Uterus (tissue), 3 donors: ENCODE measurements at regions not wholly inside any gene's neighbourhood (a gene's known extent, or its start where the extent isn't known, plus 50 kb on each side); places are given as distances from the start of the nearest gene placed in this dataset.

ENCODE experiments used
- DNase-seq, 2 donors: peaks; one replicate each; pipeline ENCODE4 v3.0.0-alpha.2; 2019 to 2020
- H3K27ac ChIP-seq, 2 donors: fragments of 200-600 bp; sonication (generic); 1 replicate in 1 of 2; 2 replicates in 1 of 2; pipeline ENCODE4 v1.5.1; 2016 to 2018
- H3K27me3 ChIP-seq, 2 donors: fragments of 200-600 bp; sonication (generic); one replicate each; pipeline ENCODE4 v1.5.1; 2018 to 2019; ENCODE audit warnings: control low read depth in 1 of 2
- H3K36me3 ChIP-seq, 2 donors: fragments of 200-600 bp; sonication (generic); one replicate each; pipeline ENCODE4 v1.5.1; 2019; ENCODE audit warnings: control low read depth in 1 of 2
- H3K4me1 ChIP-seq, 2 donors: fragments of 200-600 bp; sonication (generic); one replicate each; pipeline ENCODE4 v1.5.1; 2018 to 2019; ENCODE audit warnings: control low read depth in 1 of 2
- H3K4me3 ChIP-seq, 2 donors: fragments of 200-600 bp; sonication (generic); 1 replicate in 1 of 2; 2 replicates in 1 of 2; pipeline ENCODE4 v1.5.1; 2018 to 2019; ENCODE audit warnings: mild to moderate bottlenecking in 1 of 2
- H3K9me3 ChIP-seq, 2 donors: fragments of 200-600 bp; sonication (generic); one replicate each; pipeline ENCODE4 v1.5.1; 2019; ENCODE audit warnings: control low read depth in 1 of 2
- POLR2A ChIP-seq, 2 donors: fragments of 450-650 bp; IDR thresholded peaks; one replicate each; pipeline ENCODE4 v1.6.1; 2016; ENCODE audit warnings: antibody characterized with exemption in 2 of 2, mild to moderate bottlenecking in 1 of 2, moderate library complexity in 1 of 2
- intact Hi-C: fragments of 100-400 bp; cut with DNase I; formaldehyde crosslinking; loops from one replicate; pipeline ENCODE4 v1.15.1; 2023; ENCODE audit warnings: low total_unique reads
- TF ChIP-seq, protein P1 (sequence below), 4 experiments: fragments of 200-600 bp in 2 of 4; fragments of 450-650 bp in 2 of 4; sonication (generic) in 2 of 4; IDR thresholded peaks; one replicate each; pipeline ENCODE4 v1.5.1; 2016 to 2019; ENCODE audit warnings: antibody characterized with exemption in 4 of 4, mild to moderate bottlenecking in 2 of 4, moderate library complexity in 1 of 4
- donor health status: DM: yes; HTN: yes; CAD: no.

GRCh38 chr9:11469745-11470144 is 856.9 kb upstream of the PTPRD start:
- no peaks in the 10 kb centered on the region for H3K4me1 ChIP-seq
- TF ChIP-seq POLR2A (IDR thresholded peaks at IDR 0.05), result no peak
- TF ChIP-seq, protein P1, sequence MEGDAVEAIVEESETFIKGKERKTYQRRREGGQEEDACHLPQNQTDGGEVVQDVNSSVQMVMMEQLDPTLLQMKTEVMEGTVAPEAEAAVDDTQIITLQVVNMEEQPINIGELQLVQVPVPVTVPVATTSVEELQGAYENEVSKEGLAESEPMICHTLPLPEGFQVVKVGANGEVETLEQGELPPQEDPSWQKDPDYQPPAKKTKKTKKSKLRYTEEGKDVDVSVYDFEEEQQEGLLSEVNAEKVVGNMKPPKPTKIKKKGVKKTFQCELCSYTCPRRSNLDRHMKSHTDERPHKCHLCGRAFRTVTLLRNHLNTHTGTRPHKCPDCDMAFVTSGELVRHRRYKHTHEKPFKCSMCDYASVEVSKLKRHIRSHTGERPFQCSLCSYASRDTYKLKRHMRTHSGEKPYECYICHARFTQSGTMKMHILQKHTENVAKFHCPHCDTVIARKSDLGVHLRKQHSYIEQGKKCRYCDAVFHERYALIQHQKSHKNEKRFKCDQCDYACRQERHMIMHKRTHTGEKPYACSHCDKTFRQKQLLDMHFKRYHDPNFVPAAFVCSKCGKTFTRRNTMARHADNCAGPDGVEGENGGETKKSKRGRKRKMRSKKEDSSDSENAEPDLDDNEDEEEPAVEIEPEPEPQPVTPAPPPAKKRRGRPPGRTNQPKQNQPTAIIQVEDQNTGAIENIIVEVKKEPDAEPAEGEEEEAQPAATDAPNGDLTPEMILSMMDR (IDR thresholded peaks at IDR 0.05), result no peak
- H3K9me3 ChIP-seq, result no peaks in the 10 kb centered on the region
- no peak overlapping the region for H3K4me3 ChIP-seq
- intact Hi-C loops, result no loop called here
- DNase-seq, result no peak
- no peak overlapping the region for H3K27ac ChIP-seq
- H3K27me3 ChIP-seq, result no peaks in the 10 kb centered on the region
- no peaks in the 10 kb centered on the region for H3K36me3 ChIP-seq

DNA sequence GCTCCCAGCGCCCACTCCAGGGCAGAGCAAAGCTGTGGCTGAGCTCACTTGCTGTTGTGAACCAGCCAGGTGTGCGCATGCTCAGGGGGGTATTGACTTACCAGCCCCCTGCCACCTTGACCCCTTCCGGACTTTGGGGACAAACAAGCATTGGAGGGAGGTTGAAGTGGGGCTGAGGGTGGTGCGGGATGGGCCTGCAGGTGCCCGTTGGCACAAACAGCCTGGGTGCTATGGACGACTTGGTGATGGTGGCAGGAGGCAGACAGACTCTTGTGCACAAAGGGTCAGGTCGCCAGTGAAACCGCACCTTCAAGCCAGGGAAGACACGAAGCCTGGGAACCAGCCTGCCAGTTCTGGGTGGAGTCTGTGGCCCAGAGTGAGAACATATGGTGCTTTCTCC is 858.5 kb upstream of the PTPRD start:
- H3K27me3 ChIP-seq, result no peaks in the 10 kb centered on the region
- H3K9me3 ChIP-seq, result no peaks in the 10 kb centered on the region
- intact Hi-C loops, result no loop called here
- H3K27ac ChIP-seq, result no peak overlapping the region
- no peaks in the 10 kb centered on the region for H3K36me3 ChIP-seq
- no peaks in the 10 kb centered on the region for H3K4me1 ChIP-seq
- no peak overlapping the region for H3K4me3 ChIP-seq
- TF ChIP-seq, protein P1 (IDR thresholded peaks at IDR 0.05), result no peak
- no peak for TF ChIP-seq POLR2A (IDR thresholded peaks at IDR 0.05)
- DNase-seq, result no peak

DNA sequence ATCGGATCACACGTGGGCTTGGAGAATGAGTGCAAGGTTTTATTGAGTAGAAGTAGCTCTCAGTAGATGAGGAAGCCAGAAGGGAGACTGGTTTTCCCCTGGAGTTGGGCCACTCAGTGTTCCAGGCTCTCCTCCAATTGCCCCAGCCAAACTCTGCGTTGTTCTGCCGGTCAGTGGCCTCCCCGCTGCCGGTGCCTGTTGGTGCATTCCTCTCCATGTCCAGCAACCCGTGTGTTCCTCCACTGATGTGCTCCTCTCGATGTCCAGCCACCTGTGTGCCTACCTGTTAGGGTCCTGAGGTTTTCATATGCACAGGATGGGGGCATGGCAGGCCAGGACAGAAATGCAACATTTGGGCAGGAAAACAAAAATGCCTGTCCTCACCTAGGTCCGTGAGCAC is 888.0 kb upstream of the PTPRD start:
- H3K27ac ChIP-seq, result no peak overlapping the region
- no peaks in the 10 kb centered on the region for H3K9me3 ChIP-seq
- TF ChIP-seq, protein P1 (IDR thresholded peaks at IDR 0.05), result no peak
- no peak for TF ChIP-seq POLR2A (IDR thresholded peaks at IDR 0.05)
- no peaks in the 10 kb centered on the region for H3K27me3 ChIP-seq
- no peak for DNase-seq
- H3K36me3 ChIP-seq, result no peaks in the 10 kb centered on the region
- H3K4me1 ChIP-seq, result no peaks in the 10 kb centered on the region
- intact Hi-C loops, result no loop called here
- no peak overlapping the region for H3K4me3 ChIP-seq

- no peak overlapping the region for H3K27ac ChIP-seq
- no peaks in the 10 kb centered on the region for H3K4me1 ChIP-seq
- no peak for DNase-seq
- no peaks in the 10 kb centered on the region for H3K36me3 ChIP-seq
- H3K27me3 ChIP-seq, result no peaks in the 10 kb centered on the region
- intact Hi-C loops, result no loop called here
- no peaks in the 10 kb centered on the region for H3K9me3 ChIP-seq
- H3K4me3 ChIP-seq, result no peak overlapping the region
- TF ChIP-seq, protein P1 (IDR thresholded peaks at IDR 0.05), result no peak
- no peak for TF ChIP-seq POLR2A (IDR thresholded peaks at IDR 0.05)
Observed at GRCh38 chr9:11506980-11507379, 894.2 kb upstream of the PTPRD start.

DNA sequence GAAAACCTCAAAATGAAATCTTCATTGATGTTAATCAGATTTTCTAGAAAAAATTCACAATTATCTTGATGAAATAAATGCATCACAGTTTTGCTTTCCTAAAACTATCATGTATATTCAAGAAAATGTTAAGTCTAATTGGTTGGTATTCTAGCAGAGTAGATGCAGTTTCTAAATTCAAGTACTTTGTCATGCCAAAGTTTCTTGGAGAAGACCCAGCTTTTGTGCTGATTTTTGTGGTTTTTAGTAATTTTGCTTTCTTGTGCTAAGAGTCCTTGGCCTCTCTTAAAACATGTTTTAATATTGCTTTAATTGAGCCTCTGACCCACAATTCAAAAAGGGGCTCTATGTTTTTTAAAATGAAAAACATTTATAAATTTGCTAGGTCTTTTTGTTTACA is 924.8 kb upstream of the PTPRD start:
- intact Hi-C loops, result no loop called here

More for the DNA sequence above, 924.8 kb upstream of the PTPRD start:
- Histone ChIP-seq H3K4me1 (no peaks in the 10 kb centered on the region), H3K36me3 (no peaks in the 10 kb centered on the region), H3K27me3 (no peaks in the 10 kb centered on the region), H3K27ac (no peak overlapping the region), H3K4me3 (no peak overlapping the region), H3K9me3 (no peaks in the 10 kb centered on the region)
- TF ChIP-seq POLR2A (IDR thresholded peaks at IDR 0.05), result no peak
- TF ChIP-seq, protein P1 (IDR thresholded peaks at IDR 0.05), result no peak
- no peak for DNase-seq
